ENCODE measurements at regions not wholly inside any gene's neighbourhood (a gene's known extent, or its start where the extent isn't known, plus 50 kb on each side); places are given as distances from the start of the nearest gene placed in this dataset.
A peak's percentile ranks its signal among the peaks of the same experiment; 100 is the strongest.

DNA sequence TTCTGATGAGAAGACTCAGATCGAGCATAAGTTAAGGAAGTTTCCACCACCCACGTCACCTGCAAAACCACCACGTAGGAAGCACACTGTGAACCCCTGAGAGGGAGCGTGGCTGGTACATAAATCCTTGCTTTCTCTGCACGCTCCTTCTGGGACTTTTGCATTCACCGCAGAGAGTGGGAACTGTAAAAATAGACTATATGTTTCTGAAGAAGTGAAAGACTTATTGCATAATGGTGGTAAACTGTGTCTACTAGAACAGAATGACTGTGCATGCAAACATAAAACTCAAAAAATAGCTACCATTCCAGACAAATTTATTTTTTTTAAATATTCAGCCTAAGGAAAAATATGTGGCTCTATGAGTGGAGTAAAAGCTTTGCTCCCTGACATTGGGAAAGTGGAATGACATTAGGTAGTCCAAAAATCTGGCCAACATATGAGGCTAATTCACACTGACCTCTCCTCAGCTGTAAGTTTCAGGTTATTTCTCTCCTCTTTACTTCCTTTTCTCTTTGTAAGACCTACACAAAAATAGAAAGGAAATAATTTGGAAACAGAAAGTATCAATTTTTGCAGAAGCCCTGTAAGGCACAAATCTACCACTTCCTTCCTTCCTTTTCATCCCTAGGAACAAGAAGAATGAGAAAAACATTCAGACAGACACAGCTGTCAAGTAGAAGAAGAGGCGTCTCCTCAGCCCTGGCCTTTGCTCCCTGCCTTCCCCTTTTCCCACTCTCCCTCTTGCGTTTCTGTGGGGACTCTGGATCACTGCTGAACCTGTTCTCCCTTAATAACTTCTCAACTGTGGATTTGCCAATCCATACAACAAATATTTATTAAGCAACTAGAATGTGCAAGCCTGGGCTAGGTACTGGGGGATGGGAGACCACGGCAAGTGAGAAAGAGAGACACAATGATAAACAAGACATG, 264.3 kb upstream of the FOXN3 start (continued):
- TF ChIP-seq POU2F2 (IDR thresholded peaks at IDR 0.05; ENCODE audit: borderline replicate concordance, low read depth, low read length) (0 out of 3 replicates have a peak, but pooled peaks have one; percentile 58), BRCA1 (IDR thresholded peaks at IDR 0.05; ENCODE audit: low read depth, low read length) (no peak), GABPA (IDR thresholded peaks at IDR 0.05; ENCODE audit: low read depth) (peak; percentile 29; the same call in 1 of the 2 replicates), ZSCAN29 (IDR thresholded peaks at IDR 0.05) (no peak), RAD51 (IDR thresholded peaks at IDR 0.05) (no peak), MTA3 (IDR thresholded peaks at IDR 0.05; ENCODE audit: borderline replicate concordance, low read length) (peak; percentile 87; the same call in 1 of the 2 replicates), IKZF2 (IDR thresholded peaks at IDR 0.05) (peak; percentile 92), KAT2A (conservative IDR thresholded peaks at IDR 0.05; ENCODE audit: control insufficient read depth, low read depth, low read length) (no peak), CHD2 (IDR thresholded peaks at IDR 0.05; ENCODE audit: borderline replicate concordance, low read depth, low read length) (no peak), FOXK2 (IDR thresholded peaks at IDR 0.05) (no peak), SMAD1 (IDR thresholded peaks at IDR 0.05; ENCODE audit: low read depth, partially characterized antibody) (no peak), SP1 (IDR thresholded peaks at IDR 0.05; ENCODE audit: low read depth, low read length) (peak; percentile 55), NFYA (IDR thresholded peaks at IDR 0.05; ENCODE audit: borderline replicate concordance, low read depth, low read length) (no peak), ZBED1 (IDR thresholded peaks at IDR 0.05; ENCODE audit: borderline replicate concordance) (peak; percentile 85), STAT3 (IDR thresholded peaks at IDR 0.05; ENCODE audit: low read depth, low read length) (no peak), POLR2AphosphoS2 (IDR thresholded peaks at IDR 0.05; ENCODE audit: low read depth, low read length) (no peak), BMI1 (IDR thresholded peaks at IDR 0.05; ENCODE audit: borderline replicate concordance) (peak; percentile 28; the same call in 1 of the 2 replicates), EED (IDR thresholded peaks at IDR 0.05; ENCODE audit: low read depth) (peak; percentile 99), MTA2 (IDR thresholded peaks at IDR 0.05; ENCODE audit: low read depth) (peak; percentile 73), NBN (IDR thresholded peaks at IDR 0.05) (no peak), TARDBP (IDR thresholded peaks at IDR 0.05; ENCODE audit: borderline replicate concordance) (no peak), KDM1A (IDR thresholded peaks at IDR 0.05; ENCODE audit: borderline replicate concordance) (no peak), CBX3 (IDR thresholded peaks at IDR 0.05; ENCODE audit: borderline replicate concordance, low read depth) (no peak), CREM (IDR thresholded peaks at IDR 0.05; ENCODE audit: low read depth) (peak; percentile 86), PAX5 (IDR thresholded peaks at IDR 0.05; ENCODE audit: borderline replicate concordance, low read depth, low read length) (peak; percentile 81; the same call in 1 of the 2 replicates), FOXM1 (IDR thresholded peaks at IDR 0.05; ENCODE audit: low read depth, low read length) (peak; percentile 94), RUNX3 (IDR thresholded peaks at IDR 0.05; ENCODE audit: low read length) (peak; percentile 97), TCF12 (IDR thresholded peaks at IDR 0.05; ENCODE audit: low read depth, low read length) (0 out of 2 replicates have a peak, but pooled peaks have one; percentile 20), KLF5 (IDR thresholded peaks at IDR 0.05; ENCODE audit: partially characterized antibody) (no peak)
- TF ChIP-seq, protein P1, sequence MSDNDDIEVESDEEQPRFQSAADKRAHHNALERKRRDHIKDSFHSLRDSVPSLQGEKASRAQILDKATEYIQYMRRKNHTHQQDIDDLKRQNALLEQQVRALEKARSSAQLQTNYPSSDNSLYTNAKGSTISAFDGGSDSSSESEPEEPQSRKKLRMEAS (IDR thresholded peaks at IDR 0.05; ENCODE audit: low read depth, low read length) = no peak
- TF ChIP-seq, protein P2, sequence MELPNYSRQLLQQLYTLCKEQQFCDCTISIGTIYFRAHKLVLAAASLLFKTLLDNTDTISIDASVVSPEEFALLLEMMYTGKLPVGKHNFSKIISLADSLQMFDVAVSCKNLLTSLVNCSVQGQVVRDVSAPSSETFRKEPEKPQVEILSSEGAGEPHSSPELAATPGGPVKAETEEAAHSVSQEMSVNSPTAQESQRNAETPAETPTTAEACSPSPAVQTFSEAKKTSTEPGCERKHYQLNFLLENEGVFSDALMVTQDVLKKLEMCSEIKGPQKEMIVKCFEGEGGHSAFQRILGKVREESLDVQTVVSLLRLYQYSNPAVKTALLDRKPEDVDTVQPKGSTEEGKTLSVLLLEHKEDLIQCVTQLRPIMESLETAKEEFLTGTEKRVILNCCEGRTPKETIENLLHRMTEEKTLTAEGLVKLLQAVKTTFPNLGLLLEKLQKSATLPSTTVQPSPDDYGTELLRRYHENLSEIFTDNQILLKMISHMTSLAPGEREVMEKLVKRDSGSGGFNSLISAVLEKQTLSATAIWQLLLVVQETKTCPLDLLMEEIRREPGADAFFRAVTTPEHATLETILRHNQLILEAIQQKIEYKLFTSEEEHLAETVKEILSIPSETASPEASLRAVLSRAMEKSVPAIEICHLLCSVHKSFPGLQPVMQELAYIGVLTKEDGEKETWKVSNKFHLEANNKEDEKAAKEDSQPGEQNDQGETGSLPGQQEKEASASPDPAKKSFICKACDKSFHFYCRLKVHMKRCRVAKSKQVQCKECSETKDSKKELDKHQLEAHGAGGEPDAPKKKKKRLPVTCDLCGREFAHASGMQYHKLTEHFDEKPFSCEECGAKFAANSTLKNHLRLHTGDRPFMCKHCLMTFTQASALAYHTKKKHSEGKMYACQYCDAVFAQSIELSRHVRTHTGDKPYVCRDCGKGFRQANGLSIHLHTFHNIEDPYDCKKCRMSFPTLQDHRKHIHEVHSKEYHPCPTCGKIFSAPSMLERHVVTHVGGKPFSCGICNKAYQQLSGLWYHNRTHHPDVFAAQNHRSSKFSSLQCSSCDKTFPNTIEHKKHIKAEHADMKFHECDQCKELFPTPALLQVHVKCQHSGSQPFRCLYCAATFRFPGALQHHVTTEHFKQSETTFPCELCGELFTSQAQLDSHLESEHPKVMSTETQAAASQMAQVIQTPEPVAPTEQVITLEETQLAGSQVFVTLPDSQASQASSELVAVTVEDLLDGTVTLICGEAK (IDR thresholded peaks at IDR 0.05; ENCODE audit: borderline replicate concordance) = no peak

Measured in GM12878 (cell line).